ENCODE measurements at regions not wholly inside any gene's neighbourhood (a gene's known extent, or its start where the extent isn't known, plus 50 kb on each side); places are given as distances from the start of the nearest gene placed in this dataset.

DNA sequence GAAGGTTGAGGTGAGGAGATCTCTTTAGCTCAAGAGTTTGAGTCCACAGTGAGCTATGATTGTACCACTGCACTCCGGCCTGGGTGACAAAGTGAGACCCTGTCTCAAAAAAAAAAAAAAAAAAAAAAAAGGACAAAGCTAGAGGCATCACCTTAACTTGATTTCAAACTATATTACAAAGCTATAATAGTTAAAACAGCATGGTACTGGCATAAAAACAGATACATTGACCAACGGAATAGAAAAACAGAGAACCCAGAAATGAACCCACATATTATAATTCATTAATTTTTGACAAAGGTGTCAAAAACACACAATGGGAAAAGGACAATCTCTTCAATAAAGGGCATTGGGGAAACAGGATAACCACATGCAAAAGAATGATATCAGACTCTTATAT, 50.8 kb upstream of the MBOAT1 start:
- no peak overlapping the region for H2BK15ac ChIP-seq (ENCODE audit: low read length)
- WGBS, 2 donors (ENCODE audit: extremely low coverage in 2 of 2, insufficient read length in 2 of 2, insufficient replicate concordance in 1 of 2): no CpG with 5 or more reads among the region's 2 CpGs
- no peak overlapping the region for H3K4me3 ChIP-seq (ENCODE audit: low read length in 2 of 2)
- no peak overlapping the region for H2BK120ac ChIP-seq (ENCODE audit: low read depth, low read length)
- H4K8ac ChIP-seq (ENCODE audit: low read depth, low read length): no peak overlapping the region
- H3K27ac ChIP-seq (replicated peaks; ENCODE audit: low read length): no peak overlapping the region
- no peak overlapping the region for H3K4ac ChIP-seq (ENCODE audit: low read length)
- no peaks in the 10 kb centered on the region for H3K79me1 ChIP-seq (ENCODE audit: low read depth, low read length)
- H3K4me1 ChIP-seq (ENCODE audit: control insufficient read depth in 2 of 2, insufficient read depth in 1 of 2, low read depth in 1 of 2, low read length in 2 of 2): no peaks in the 10 kb centered on the region
- H2BK5ac ChIP-seq (ENCODE audit: low read length): no peak overlapping the region
- no peak overlapping the region for H3K9ac ChIP-seq (ENCODE audit: low read depth, low read length, poor library complexity)
- H3K23ac ChIP-seq (ENCODE audit: low read depth, low read length, poor library complexity): no peak overlapping the region
- H3K14ac ChIP-seq (ENCODE audit: low read length): no peak overlapping the region
- no peaks in the 10 kb centered on the region for H3K27me3 ChIP-seq (ENCODE audit: control insufficient read depth in 3 of 3, insufficient read depth in 3 of 3, low read depth in 1 of 3, low read length in 3 of 3)
- no peak overlapping the region for H4K91ac ChIP-seq (ENCODE audit: low read depth, low read length, poor library complexity)
- no peak overlapping the region for H2AFZ ChIP-seq (ENCODE audit: low read length)
- H3K4me2 ChIP-seq (ENCODE audit: insufficient read depth, low read length, poor library complexity, severe bottlenecking): no peak overlapping the region
- no peak for DNase-seq (ENCODE audit: low spot score)
- H3K36me3 ChIP-seq (replicated peaks in 1 of 2; ENCODE audit: control insufficient read depth in 2 of 2, insufficient read depth in 2 of 2, low read length in 2 of 2): no peaks in the 10 kb centered on the region
- no peak overlapping the region for H3K18ac ChIP-seq (ENCODE audit: low read length)
- no peak overlapping the region for H2BK12ac ChIP-seq (ENCODE audit: low read length)
- peaks cover 0 to 3% of the 10 kb centered on the region in 2 donors for H3K9me3 ChIP-seq (replicated peaks in 1 of 2; ENCODE audit: control insufficient read depth in 2 of 2, insufficient read depth in 1 of 2, low read depth in 1 of 2, low read length in 2 of 2)
- H2AK5ac ChIP-seq (ENCODE audit: low read depth, low read length): no peak overlapping the region

DNA sequence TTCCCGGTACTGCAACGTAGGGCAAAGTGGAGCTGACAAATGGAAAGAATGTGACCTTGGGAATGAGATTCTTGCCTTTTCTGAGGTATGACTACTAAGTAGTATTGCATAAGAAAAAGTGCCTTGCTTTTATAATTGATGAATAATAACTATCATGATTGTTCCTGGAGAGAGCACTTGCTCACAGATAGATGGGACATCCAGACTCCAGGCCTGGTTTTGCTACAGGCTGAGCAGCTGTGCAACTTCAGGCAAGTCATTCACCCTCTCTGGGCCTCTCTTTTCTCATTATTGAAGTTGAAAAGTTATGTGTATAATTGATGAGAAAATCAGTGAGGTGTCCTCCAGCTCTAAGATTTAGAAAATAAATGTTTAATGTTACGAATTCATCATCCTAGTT, 53.6 kb upstream of the MBOAT1 start:
- no peak overlapping the region for H3K4me2 ChIP-seq (ENCODE audit: insufficient read depth, low read length, poor library complexity, severe bottlenecking)
- no peaks in the 10 kb centered on the region for H3K36me3 ChIP-seq (replicated peaks in 1 of 2; ENCODE audit: control insufficient read depth in 2 of 2, insufficient read depth in 2 of 2, low read length in 2 of 2)
- peaks cover 0 to 1% of the 10 kb centered on the region in 2 donors for H3K4me1 ChIP-seq (ENCODE audit: control insufficient read depth in 2 of 2, insufficient read depth in 1 of 2, low read depth in 1 of 2, low read length in 2 of 2)
- no peak overlapping the region for H2BK15ac ChIP-seq (ENCODE audit: low read length)
- no peaks in the 10 kb centered on the region for H3K27me3 ChIP-seq (ENCODE audit: control insufficient read depth in 3 of 3, insufficient read depth in 3 of 3, low read depth in 1 of 3, low read length in 3 of 3)
- no peak for DNase-seq (ENCODE audit: low spot score)
- H3K14ac ChIP-seq (ENCODE audit: low read length): no peak overlapping the region
- H2BK12ac ChIP-seq (ENCODE audit: low read length): no peak overlapping the region
- H3K79me1 ChIP-seq (ENCODE audit: low read depth, low read length): no peaks in the 10 kb centered on the region
- no peak overlapping the region for H4K91ac ChIP-seq (ENCODE audit: low read depth, low read length, poor library complexity)
- no peak overlapping the region for H3K18ac ChIP-seq (ENCODE audit: low read length)
- H2BK5ac ChIP-seq (ENCODE audit: low read length): no peak overlapping the region
- H4K8ac ChIP-seq (ENCODE audit: low read depth, low read length): no peak overlapping the region
- H3K9me3 ChIP-seq (replicated peaks in 1 of 2; ENCODE audit: control insufficient read depth in 2 of 2, insufficient read depth in 1 of 2, low read depth in 1 of 2, low read length in 2 of 2): peaks cover 0 to 3% of the 10 kb centered on the region in 2 donors
- H2AK5ac ChIP-seq (ENCODE audit: low read depth, low read length): no peak overlapping the region
- H3K4me3 ChIP-seq (ENCODE audit: low read length in 2 of 2): no peak overlapping the region
- no peak overlapping the region for H2BK120ac ChIP-seq (ENCODE audit: low read depth, low read length)
- H3K4ac ChIP-seq (ENCODE audit: low read length): no peak overlapping the region
- no peak overlapping the region for H3K9ac ChIP-seq (ENCODE audit: low read depth, low read length, poor library complexity)
- no peak overlapping the region for H3K27ac ChIP-seq (replicated peaks; ENCODE audit: low read length)
- H2AFZ ChIP-seq (ENCODE audit: low read length): no peak overlapping the region
- WGBS, 2 donors (ENCODE audit: extremely low coverage in 2 of 2, insufficient read length in 2 of 2, insufficient replicate concordance in 1 of 2): no CpG with 5 or more reads among the region's 3 CpGs
- no peak overlapping the region for H3K23ac ChIP-seq (ENCODE audit: low read depth, low read length, poor library complexity)

DNA sequence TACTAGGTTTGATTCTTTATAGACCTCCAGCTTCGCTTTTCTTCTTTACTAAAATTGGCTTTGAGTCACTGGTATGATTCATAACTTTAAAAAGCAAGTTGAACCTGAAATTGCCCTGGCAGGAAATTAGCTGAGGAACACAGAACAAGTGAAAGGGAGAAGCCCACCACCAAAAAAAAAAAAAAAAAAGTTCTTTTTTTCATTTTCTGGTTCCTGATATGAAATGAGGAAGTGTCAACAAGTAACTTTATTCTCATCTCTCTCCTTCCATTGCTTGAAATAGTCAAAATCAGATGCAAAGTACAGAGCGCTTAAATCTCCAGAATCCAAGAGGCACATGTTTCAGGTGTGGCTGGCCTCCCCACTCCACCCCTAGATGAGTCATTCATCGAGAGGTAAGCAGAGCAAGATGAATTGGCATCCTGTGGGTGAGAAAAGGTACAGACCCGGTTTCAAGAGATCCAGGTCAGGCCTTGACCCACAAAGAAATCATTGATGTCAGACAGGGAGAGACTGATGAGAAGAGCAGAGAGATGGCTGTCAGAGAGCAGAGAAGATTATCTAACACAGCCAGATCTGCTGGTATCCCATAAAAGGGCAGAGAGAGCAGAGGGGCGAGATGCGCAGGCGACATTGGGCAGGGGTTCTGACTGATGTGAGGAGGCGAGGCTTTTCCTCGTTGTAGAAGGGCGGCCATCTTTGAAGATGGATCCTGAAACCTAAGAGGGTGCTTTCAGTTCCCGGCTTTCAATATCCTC, 54.8 kb upstream of the MBOAT1 start:
- Histone ChIP-seq H3K9ac (ENCODE audit: low read depth, low read length, poor library complexity) (no peak overlapping the region), H3K23ac (ENCODE audit: low read depth, low read length, poor library complexity) (no peak overlapping the region), H3K4me3 (ENCODE audit: low read length in 2 of 2) (no peak overlapping the region), H2BK12ac (ENCODE audit: low read length) (no peak overlapping the region), H3K4me2 (ENCODE audit: insufficient read depth, low read length, poor library complexity, severe bottlenecking) (no peak overlapping the region), H3K9me3 (replicated peaks in 1 of 2; ENCODE audit: control insufficient read depth in 2 of 2, insufficient read depth in 1 of 2, low read depth in 1 of 2, low read length in 2 of 2) (peaks cover 0 to 3% of the 10 kb centered on the region in 2 donors), H3K14ac (ENCODE audit: low read length) (no peak overlapping the region), H2AK5ac (ENCODE audit: low read depth, low read length) (no peak overlapping the region), H2BK5ac (ENCODE audit: low read length) (no peak overlapping the region), H3K27ac (replicated peaks; ENCODE audit: low read length) (no peak overlapping the region), H2BK120ac (ENCODE audit: low read depth, low read length) (no peak overlapping the region), H4K8ac (ENCODE audit: low read depth, low read length) (no peak overlapping the region), H3K79me1 (ENCODE audit: low read depth, low read length) (no peaks in the 10 kb centered on the region), H2BK15ac (ENCODE audit: low read length) (no peak overlapping the region), H2AFZ (ENCODE audit: low read length) (peak overlapping the region; percentile 79), H3K27me3 (ENCODE audit: control insufficient read depth in 3 of 3, insufficient read depth in 3 of 3, low read depth in 1 of 3, low read length in 3 of 3) (no peaks in the 10 kb centered on the region), H3K4me1 (ENCODE audit: control insufficient read depth in 2 of 2, insufficient read depth in 1 of 2, low read depth in 1 of 2, low read length in 2 of 2) (peaks cover 1 to 5% of the 10 kb centered on the region in 2 donors), H3K18ac (ENCODE audit: low read length) (no peak overlapping the region), H4K91ac (ENCODE audit: low read depth, low read length, poor library complexity) (no peak overlapping the region), H3K36me3 (replicated peaks in 1 of 2; ENCODE audit: control insufficient read depth in 2 of 2, insufficient read depth in 2 of 2, low read length in 2 of 2) (no peaks in the 10 kb centered on the region), H3K4ac (ENCODE audit: low read length) (no peak overlapping the region)
- no peak for DNase-seq (ENCODE audit: low spot score)
- WGBS, 2 donors (ENCODE audit: extremely low coverage in 2 of 2, insufficient read length in 2 of 2, insufficient replicate concordance in 1 of 2): no CpG with 5 or more reads among the region's 11 CpGs

DNA sequence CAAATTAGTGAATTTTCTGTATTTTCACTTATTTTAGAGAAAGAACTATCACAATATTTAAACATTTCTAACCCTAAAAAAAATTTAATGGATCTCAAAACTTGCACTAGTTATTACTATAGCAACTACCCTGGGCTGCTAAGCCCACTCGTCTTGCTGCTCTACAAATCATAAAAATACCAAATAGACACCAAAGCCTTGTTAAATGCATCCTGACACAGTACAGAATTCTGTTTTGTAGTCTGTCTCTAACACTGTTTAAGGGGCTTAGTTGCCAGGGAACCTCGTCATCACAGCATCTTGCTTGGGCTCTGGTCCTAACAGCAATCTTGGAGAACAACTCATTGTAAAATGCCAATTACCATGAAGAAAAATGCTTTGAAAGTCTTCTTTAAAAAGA, 56.9 kb upstream of the MBOAT1 start:
- H3K4me3 ChIP-seq (ENCODE audit: low read length in 2 of 2): no peak overlapping the region

More for the DNA sequence above, 56.9 kb upstream of the MBOAT1 start:
- H2BK120ac ChIP-seq (ENCODE audit: low read depth, low read length): no peak overlapping the region
- H3K23ac ChIP-seq (ENCODE audit: low read depth, low read length, poor library complexity): no peak overlapping the region
- H2AK5ac ChIP-seq (ENCODE audit: low read depth, low read length): no peak overlapping the region
- no peaks in the 10 kb centered on the region for H3K79me1 ChIP-seq (ENCODE audit: low read depth, low read length)
- no peak overlapping the region for H2BK5ac ChIP-seq (ENCODE audit: low read length)
- H3K4me2 ChIP-seq (ENCODE audit: insufficient read depth, low read length, poor library complexity, severe bottlenecking): no peak overlapping the region
- H3K4me1 ChIP-seq (ENCODE audit: control insufficient read depth in 2 of 2, insufficient read depth in 1 of 2, low read depth in 1 of 2, low read length in 2 of 2): peaks cover 4 to 12% of the 10 kb centered on the region in 2 donors
- no peak overlapping the region for H4K8ac ChIP-seq (ENCODE audit: low read depth, low read length)
- H2AFZ ChIP-seq (ENCODE audit: low read length): no peak overlapping the region
- no peak overlapping the region for H3K27ac ChIP-seq (replicated peaks; ENCODE audit: low read length)
- H2BK12ac ChIP-seq (ENCODE audit: low read length): no peak overlapping the region
- H3K36me3 ChIP-seq (replicated peaks in 1 of 2; ENCODE audit: control insufficient read depth in 2 of 2, insufficient read depth in 2 of 2, low read length in 2 of 2): no peaks in the 10 kb centered on the region
- H3K27me3 ChIP-seq (ENCODE audit: control insufficient read depth in 3 of 3, insufficient read depth in 3 of 3, low read depth in 1 of 3, low read length in 3 of 3): no peaks in the 10 kb centered on the region
- H3K9me3 ChIP-seq (replicated peaks in 1 of 2; ENCODE audit: control insufficient read depth in 2 of 2, insufficient read depth in 1 of 2, low read depth in 1 of 2, low read length in 2 of 2): peaks cover 0 to 1% of the 10 kb centered on the region in 2 donors
- no peak overlapping the region for H2BK15ac ChIP-seq (ENCODE audit: low read length)
- no peak for DNase-seq (ENCODE audit: low spot score)
- no peak overlapping the region for H3K14ac ChIP-seq (ENCODE audit: low read length)
- H3K9ac ChIP-seq (ENCODE audit: low read depth, low read length, poor library complexity): no peak overlapping the region
- H4K91ac ChIP-seq (ENCODE audit: low read depth, low read length, poor library complexity): no peak overlapping the region
- WGBS, 2 donors (ENCODE audit: extremely low coverage in 2 of 2, insufficient read length in 2 of 2, insufficient replicate concordance in 1 of 2): no CpG with 5 or more reads among the region's 2 CpGs
- no peak overlapping the region for H3K4ac ChIP-seq (ENCODE audit: low read length)
- no peak overlapping the region for H3K18ac ChIP-seq (ENCODE audit: low read length)
